ENCODE measurements at regions not wholly inside any gene's neighbourhood (a gene's known extent, or its start where the extent isn't known, plus 50 kb on each side); places are given as distances from the start of the nearest gene placed in this dataset.

GRCh38 chr12:45669792-45670191 is 59.7 kb upstream of the ARID2 start:
- Histone ChIP-seq H3K36me3 (ENCODE audit: control insufficient read depth, insufficient read depth, low read length) (no peaks in the 10 kb centered on the region), H3K27me3 (ENCODE audit: control insufficient read depth, insufficient read depth, low read length) (no peaks in the 10 kb centered on the region), H3K4me3 (ENCODE audit: low read depth, low read length) (no peak overlapping the region)
- TF ChIP-seq CTCF (IDR thresholded peaks at IDR 0.05; ENCODE audit: insufficient read depth, low read length, severe bottlenecking), result no peak
- DNase-seq (ENCODE audit: low read depth), result no peak
- no peak for FAIRE-seq

GRCh38 chr12:45670346-45671065 is 59.0 kb upstream of the ARID2 start:
- Histone ChIP-seq H3K36me3 (ENCODE audit: control insufficient read depth, insufficient read depth, low read length) (no peaks in the 10 kb centered on the region), H3K4me3 (ENCODE audit: low read depth, low read length) (no peak overlapping the region), H3K27me3 (ENCODE audit: control insufficient read depth, insufficient read depth, low read length) (no peaks in the 10 kb centered on the region)
- DNase-seq (ENCODE audit: low read depth), result peak; percentile 35
- FAIRE-seq, result no peak
- no peak for TF ChIP-seq CTCF (IDR thresholded peaks at IDR 0.05; ENCODE audit: insufficient read depth, low read length, severe bottlenecking)

GRCh38 chr12:45671254-45671653 is 58.3 kb upstream of the ARID2 start:
- no peaks in the 10 kb centered on the region for H3K36me3 ChIP-seq (ENCODE audit: control insufficient read depth, insufficient read depth, low read length)
- DNase-seq (ENCODE audit: low read depth) (peak; percentile 37), FAIRE-seq (no peak)
- TF ChIP-seq CTCF (IDR thresholded peaks at IDR 0.05; ENCODE audit: insufficient read depth, low read length, severe bottlenecking), result no peak
- H3K4me3 ChIP-seq (ENCODE audit: low read depth, low read length), result no peak overlapping the region
- no peaks in the 10 kb centered on the region for H3K27me3 ChIP-seq (ENCODE audit: control insufficient read depth, insufficient read depth, low read length)

- Histone ChIP-seq H3K4me3 (ENCODE audit: low read depth, low read length) (no peak overlapping the region), H3K27me3 (ENCODE audit: control insufficient read depth, insufficient read depth, low read length) (no peaks in the 10 kb centered on the region), H3K36me3 (ENCODE audit: control insufficient read depth, insufficient read depth, low read length) (no peaks in the 10 kb centered on the region)
- TF ChIP-seq CTCF (IDR thresholded peaks at IDR 0.05; ENCODE audit: insufficient read depth, low read length, severe bottlenecking), result no peak
- FAIRE-seq, result no peak
- peak; percentile 92 for DNase-seq (ENCODE audit: low read depth)
Measured at GRCh38 chr12:45674181-45674977, 55.1 kb upstream of the ARID2 start.

- Histone ChIP-seq H3K36me3 (ENCODE audit: control insufficient read depth, insufficient read depth, low read length) (no peaks in the 10 kb centered on the region), H3K4me3 (ENCODE audit: low read depth, low read length) (no peak overlapping the region), H3K27me3 (ENCODE audit: control insufficient read depth, insufficient read depth, low read length) (no peaks in the 10 kb centered on the region)
- TF ChIP-seq CTCF (IDR thresholded peaks at IDR 0.05; ENCODE audit: insufficient read depth, low read length, severe bottlenecking), result no peak
- DNase-seq (ENCODE audit: low read depth), result no peak
- no peak for FAIRE-seq
Measured at GRCh38 chr12:45675534-45675933, 54.0 kb upstream of the ARID2 start.
